ENCODE measurements at regions not wholly inside any gene's neighbourhood (a gene's known extent, or its start where the extent isn't known, plus 50 kb on each side); places are given as distances from the start of the nearest gene placed in this dataset.
"Not testable (repeated sequence)": the region's sequence is repeated elsewhere in the genome, so short reads cannot be mapped to it uniquely, and the experiment has no call there.

DNA sequence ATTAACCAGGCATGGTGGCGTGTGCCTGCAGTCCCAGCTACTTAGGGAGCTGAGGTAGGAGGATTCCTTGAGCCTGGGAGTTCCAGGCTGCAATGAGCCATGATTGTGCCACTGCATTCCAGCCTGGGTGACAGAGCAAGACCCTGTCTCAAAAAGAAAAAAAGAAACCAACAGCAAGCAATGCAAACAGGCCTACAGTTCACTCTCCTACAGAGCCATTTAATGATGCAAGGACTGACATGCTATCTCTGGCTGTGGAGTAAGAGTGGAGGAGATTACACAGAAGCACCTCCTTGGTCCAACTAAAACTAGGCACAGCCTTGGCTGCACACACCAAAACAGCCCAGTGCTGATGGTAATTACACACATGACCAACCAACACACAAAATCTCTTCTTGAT, 127.5 kb upstream of the SOD1 start:
- Mint-ChIP-seq H3K27ac (no peak overlapping the region), H3K9me3 (no peaks in the 10 kb centered on the region), H3K36me3 (ENCODE audit: low read depth) (no peaks in the 10 kb centered on the region), H3K27me3 (no peaks in the 10 kb centered on the region), H3K4me1 (ENCODE audit: low read depth) (peaks cover under 1% of the 10 kb centered on the region), H3K4me3 (no peak overlapping the region)

GRCh38 chr21:31530897-31531705, 128.4 kb upstream of the SOD1 start:
- Mint-ChIP-seq H3K36me3 (ENCODE audit: low read depth) (no peaks in the 10 kb centered on the region), H3K9me3 (no peaks in the 10 kb centered on the region), H3K4me3 (no peak overlapping the region), H3K4me1 (ENCODE audit: low read depth) (peaks cover 6% of the 10 kb centered on the region), H3K27me3 (no peaks in the 10 kb centered on the region), H3K27ac (no peak overlapping the region)

DNA sequence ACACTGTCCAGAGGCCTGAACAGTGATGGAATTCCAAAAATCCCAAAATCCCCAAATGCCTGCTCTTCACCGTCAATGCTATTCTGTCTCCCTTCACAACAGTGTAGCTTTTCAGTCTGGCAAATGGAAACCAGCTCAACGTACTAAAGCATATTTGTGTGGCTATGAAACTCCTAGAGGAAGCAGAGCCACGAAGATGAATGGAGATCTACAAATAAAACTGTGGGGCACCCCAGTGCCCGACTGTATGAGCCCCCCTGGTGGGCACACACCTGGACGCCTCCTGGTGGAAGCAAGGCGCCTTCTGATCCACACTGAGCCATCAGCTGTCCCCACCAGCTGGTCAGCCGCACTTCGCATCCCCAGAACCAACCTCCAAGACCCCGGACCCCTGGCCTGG, 129.1 kb upstream of the SOD1 start:
- Mint-ChIP-seq H3K4me3 (no peak overlapping the region), H3K27ac (no peak overlapping the region), H3K4me1 (ENCODE audit: low read depth) (peaks cover 8% of the 10 kb centered on the region), H3K9me3 (no peaks in the 10 kb centered on the region), H3K36me3 (ENCODE audit: low read depth) (no peaks in the 10 kb centered on the region), H3K27me3 (no peaks in the 10 kb centered on the region)

DNA sequence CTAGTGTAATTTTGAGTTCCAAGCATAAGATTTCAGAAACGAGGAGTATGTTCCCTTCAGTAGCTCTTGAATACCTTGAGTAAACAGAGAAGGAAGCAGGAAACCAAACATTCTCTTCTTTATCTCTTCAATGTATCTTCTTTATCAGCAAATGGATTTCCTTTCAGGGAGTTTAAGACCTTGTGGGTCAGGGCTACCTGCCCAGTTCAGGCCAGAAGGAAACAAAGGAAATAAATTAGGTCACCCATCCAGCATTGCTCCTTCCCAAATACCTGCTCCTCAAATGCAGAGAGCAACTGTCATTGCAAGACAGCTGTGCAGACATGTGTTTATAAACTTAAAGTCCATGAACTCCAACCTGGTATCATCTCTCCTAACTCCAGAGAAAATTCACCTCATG, 130.1 kb upstream of the SOD1 start:
- Mint-ChIP-seq H3K27ac (no peak overlapping the region), H3K27me3 (no peaks in the 10 kb centered on the region), H3K9me3 (no peaks in the 10 kb centered on the region)

DNA sequence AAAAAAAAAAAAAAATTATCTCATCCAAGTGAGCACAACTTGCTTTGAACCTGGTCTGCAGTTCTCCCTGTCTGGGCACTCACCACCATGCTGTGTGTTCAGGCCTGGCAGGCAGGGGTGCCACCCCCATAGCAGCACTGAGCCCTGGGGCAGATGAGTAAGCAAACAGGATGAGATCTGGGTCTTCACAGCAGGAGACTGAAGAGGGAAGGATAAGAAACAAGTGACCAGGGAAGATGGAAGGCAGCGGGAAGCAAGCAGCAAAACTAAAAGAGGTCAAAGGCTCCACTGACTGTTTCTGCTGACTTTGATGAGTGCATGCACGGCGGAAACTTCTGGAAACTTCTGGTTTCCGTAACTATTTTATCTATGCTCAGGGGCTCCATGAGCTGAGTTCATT, 133.5 kb upstream of the SOD1 start:
- H3K36me3 Mint-ChIP-seq (ENCODE audit: low read depth) = no peaks in the 10 kb centered on the region
- no peak overlapping the region for H3K27ac Mint-ChIP-seq
- no peaks in the 10 kb centered on the region for H3K9me3 Mint-ChIP-seq
- peaks cover 8% of the 10 kb centered on the region for H3K4me1 Mint-ChIP-seq (ENCODE audit: low read depth)
- no peaks in the 10 kb centered on the region for H3K27me3 Mint-ChIP-seq
- no peak overlapping the region for H3K4me3 Mint-ChIP-seq

More for the DNA sequence above, 130.1 kb upstream of the SOD1 start:
- H3K4me3 Mint-ChIP-seq = no peak overlapping the region
- peaks cover 8% of the 10 kb centered on the region for H3K4me1 Mint-ChIP-seq (ENCODE audit: low read depth)
- H3K36me3 Mint-ChIP-seq (ENCODE audit: low read depth) = no peaks in the 10 kb centered on the region

DNA sequence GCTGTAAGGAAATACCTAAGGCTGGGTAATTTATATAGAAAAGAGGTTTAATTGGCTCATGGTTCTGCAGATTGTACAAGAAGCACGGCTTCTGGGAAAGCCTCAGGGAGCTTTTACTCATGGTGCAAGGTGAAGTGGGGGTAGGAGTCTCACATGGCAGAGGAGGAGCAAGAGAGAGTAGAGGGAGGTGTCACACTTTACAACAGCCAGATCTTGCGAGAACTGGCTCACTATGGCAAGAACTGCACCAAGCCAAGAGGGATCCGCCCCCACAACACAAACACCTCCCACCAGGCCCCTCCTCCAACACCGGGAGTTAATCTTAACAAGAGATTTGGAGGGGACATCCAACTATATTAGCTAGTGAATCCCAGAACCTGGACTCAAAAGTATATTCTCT, 135.4 kb upstream of the SOD1 start:
- no peaks in the 10 kb centered on the region for H3K36me3 Mint-ChIP-seq (ENCODE audit: low read depth)

DNA sequence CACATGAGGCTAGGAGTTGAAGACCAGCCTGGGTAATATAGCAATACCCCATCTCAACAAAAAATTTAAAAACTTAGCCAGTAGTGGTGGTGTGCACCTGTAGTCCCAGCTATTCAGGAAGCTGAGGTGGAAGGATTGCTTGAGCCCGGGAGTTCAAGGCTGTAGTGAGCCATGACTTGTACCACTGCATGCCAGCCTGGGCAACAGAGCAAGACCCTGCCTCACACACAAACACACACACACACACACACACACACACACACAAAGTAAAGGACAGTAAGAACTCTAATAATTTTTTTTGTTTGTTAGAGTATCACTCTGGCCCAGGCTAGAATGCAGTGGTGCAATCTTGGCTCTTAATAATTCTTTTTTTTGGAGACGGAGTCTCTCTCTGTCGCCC, 138.0 kb upstream of the SOD1 start:
- Mint-ChIP-seq H3K36me3 (ENCODE audit: low read depth) (no peaks in the 10 kb centered on the region), H3K4me3 (no peak overlapping the region), H3K27ac (no peak overlapping the region), H3K4me1 (ENCODE audit: low read depth) (peaks cover 13% of the 10 kb centered on the region), H3K9me3 (no peaks in the 10 kb centered on the region), H3K27me3 (no peaks in the 10 kb centered on the region)

More for the DNA sequence above, 135.4 kb upstream of the SOD1 start:
- Mint-ChIP-seq H3K27ac (no peak overlapping the region), H3K9me3 (no peaks in the 10 kb centered on the region), H3K27me3 (no peaks in the 10 kb centered on the region), H3K4me1 (ENCODE audit: low read depth) (peaks cover 8% of the 10 kb centered on the region), H3K4me3 (no peak overlapping the region)

GRCh38 chr21:31520561-31521098, 138.9 kb upstream of the SOD1 start:
- H3K4me3 Mint-ChIP-seq = no peak overlapping the region
- H3K27me3 Mint-ChIP-seq = no peaks in the 10 kb centered on the region
- H3K36me3 Mint-ChIP-seq (ENCODE audit: low read depth) = no peaks in the 10 kb centered on the region

DNA sequence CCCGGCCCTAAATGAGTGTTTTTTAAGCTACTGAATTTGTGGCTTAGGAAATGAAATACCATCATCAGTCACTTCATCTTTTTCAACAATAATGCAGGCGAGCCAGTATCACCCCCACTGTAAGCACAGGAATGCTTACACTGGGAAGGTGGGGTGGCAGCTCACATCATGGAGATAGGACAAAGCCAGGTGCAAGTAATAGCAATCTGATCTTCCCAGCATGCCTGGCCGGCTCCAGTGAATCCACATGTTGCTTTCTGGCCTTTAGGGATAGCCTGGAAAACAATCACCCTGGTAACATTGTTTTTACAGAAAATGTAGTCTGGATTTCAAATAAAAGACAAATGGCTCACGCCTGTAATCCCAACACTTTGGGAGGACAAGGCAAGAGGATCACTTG, 140.9 kb upstream of the SOD1 start:
- no peaks in the 10 kb centered on the region for H3K36me3 Mint-ChIP-seq (ENCODE audit: low read depth)
- no peaks in the 10 kb centered on the region for H3K9me3 Mint-ChIP-seq
- no peaks in the 10 kb centered on the region for H3K27me3 Mint-ChIP-seq
- no peak overlapping the region for H3K27ac Mint-ChIP-seq
- H3K4me1 Mint-ChIP-seq (ENCODE audit: low read depth) = peaks cover 7% of the 10 kb centered on the region
- H3K4me3 Mint-ChIP-seq = no peak overlapping the region

More at GRCh38 chr21:31520561-31521098, 138.9 kb upstream of the SOD1 start:
- Mint-ChIP-seq H3K4me1 (ENCODE audit: low read depth) (peaks cover 7% of the 10 kb centered on the region), H3K9me3 (no peaks in the 10 kb centered on the region), H3K27ac (no peak overlapping the region)

DNA sequence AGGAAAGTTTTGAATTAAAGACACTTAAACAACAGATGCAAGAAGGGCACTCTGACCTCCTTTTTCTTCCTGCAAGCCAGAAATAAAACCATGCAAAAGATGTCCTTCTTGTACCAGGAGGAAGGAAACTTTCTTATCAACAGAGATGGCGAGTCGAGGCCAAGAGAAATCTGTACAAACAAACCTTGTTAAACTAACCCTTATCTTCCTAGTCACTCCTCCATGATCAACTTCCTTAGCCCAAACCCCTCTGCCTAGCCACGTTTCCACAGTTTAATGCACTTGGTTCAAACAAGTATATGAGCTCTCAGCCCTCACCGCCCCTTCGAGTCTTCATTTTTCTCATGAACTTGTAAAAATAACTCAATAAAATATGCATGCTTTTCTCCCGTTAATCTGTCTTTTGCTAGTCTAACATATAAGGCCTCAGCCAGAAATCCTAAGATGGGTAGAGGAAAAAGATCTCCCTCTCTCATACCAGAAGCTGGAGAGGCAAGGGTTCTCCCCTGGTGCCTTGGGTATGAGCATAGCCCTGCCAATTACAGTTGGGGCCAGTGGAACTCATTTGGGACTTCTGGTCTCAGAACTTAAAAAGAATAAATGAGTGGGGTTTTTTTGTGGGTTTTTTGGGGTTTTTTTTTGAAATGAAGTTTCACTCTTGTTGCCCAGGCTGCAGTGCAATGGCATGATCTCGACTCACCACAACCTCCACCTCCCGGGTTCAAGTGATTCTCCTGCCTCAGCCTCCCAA, 141.7 kb upstream of the SOD1 start:
- Mint-ChIP-seq H3K4me1 (ENCODE audit: low read depth) (peaks cover 7% of the 10 kb centered on the region), H3K27me3 (no peaks in the 10 kb centered on the region), H3K27ac (no peak overlapping the region), H3K4me3 (no peak overlapping the region), H3K36me3 (ENCODE audit: low read depth) (no peaks in the 10 kb centered on the region), H3K9me3 (no peaks in the 10 kb centered on the region)

- no peak overlapping the region for H3K4me3 Mint-ChIP-seq
- H3K36me3 Mint-ChIP-seq (ENCODE audit: low read depth) = no peaks in the 10 kb centered on the region
- H3K27ac Mint-ChIP-seq = no peak overlapping the region
- H3K9me3 Mint-ChIP-seq = no peaks in the 10 kb centered on the region
- H3K4me1 Mint-ChIP-seq (ENCODE audit: low read depth) = peaks cover 8% of the 10 kb centered on the region
- no peaks in the 10 kb centered on the region for H3K27me3 Mint-ChIP-seq
These were observed 144.2 kb upstream of the SOD1 start for GRCh38 chr21:31515253-31515652.

DNA sequence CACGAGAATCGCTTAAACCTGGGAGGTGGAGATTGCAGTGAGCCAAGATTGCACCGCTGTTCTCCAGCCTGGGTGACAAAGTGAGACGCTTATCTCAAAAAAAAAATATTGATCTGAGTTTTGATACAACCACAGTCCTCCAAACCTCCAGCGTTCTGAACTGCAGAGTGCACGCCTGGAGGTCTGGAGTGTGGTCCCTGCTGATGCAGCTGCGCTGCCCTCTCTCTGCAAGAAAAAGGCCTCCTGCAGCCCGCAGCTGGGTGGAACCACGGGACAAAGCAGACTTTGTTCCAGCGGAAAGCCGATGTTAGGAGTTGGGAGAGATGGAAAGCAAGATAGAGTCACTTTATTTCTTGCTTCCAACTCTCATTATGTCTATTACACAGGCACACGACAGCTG, 144.9 kb upstream of the SOD1 start:
- Mint-ChIP-seq H3K36me3 (ENCODE audit: low read depth) (no peaks in the 10 kb centered on the region), H3K27ac (no peak overlapping the region), H3K9me3 (no peaks in the 10 kb centered on the region), H3K27me3 (no peaks in the 10 kb centered on the region), H3K4me3 (no peak overlapping the region), H3K4me1 (ENCODE audit: low read depth) (peaks cover 14% of the 10 kb centered on the region)

DNA sequence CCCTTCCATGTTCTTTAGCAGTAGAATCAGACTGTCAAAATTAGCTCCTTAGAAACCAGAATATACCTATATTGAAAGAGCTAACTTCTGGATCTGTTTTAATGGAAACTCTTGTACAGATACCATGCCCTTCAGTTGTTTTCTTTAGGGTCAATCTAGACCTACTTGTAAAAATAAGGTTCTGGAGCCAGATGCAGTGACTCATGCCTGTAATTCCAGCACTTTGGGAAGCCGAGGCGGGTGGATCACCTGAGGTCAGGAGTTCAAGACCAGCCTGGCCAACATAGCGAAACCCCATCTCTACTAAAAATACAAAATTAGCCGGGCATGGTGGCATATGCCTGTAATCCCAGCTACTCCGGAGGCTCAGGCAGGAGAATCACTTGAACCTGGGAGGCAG, 146.0 kb upstream of the SOD1 start:
- H3K27ac Mint-ChIP-seq; H3K9me3 Mint-ChIP-seq; H3K4me3 Mint-ChIP-seq; H3K36me3 Mint-ChIP-seq (ENCODE audit: low read depth); H3K27me3 Mint-ChIP-seq: not testable (repeated sequence)
- peaks cover 21% of the 10 kb centered on the region for H3K4me1 Mint-ChIP-seq (ENCODE audit: low read depth)

DNA sequence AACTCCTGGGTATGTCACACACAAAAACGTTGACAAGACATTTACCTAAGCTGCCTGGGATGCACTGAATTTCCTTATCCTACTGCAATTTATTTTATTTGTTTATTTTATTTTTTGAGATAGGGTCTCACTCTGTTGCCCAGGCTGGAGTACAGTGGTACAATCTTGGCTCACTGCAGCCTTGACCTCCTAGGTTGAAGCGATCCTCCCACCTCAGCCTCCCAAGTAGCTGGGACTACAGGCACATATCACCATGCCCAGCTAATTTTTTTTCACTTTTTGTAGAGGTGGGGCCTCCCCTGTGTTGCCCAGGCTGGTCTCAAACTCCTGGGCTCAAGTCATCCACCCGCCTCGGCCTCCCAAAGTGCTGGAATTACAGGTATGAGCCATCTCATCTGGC, 147.5 kb upstream of the SOD1 start:
- H3K27me3 Mint-ChIP-seq, H3K4me3 Mint-ChIP-seq: not testable (repeated sequence)

DNA sequence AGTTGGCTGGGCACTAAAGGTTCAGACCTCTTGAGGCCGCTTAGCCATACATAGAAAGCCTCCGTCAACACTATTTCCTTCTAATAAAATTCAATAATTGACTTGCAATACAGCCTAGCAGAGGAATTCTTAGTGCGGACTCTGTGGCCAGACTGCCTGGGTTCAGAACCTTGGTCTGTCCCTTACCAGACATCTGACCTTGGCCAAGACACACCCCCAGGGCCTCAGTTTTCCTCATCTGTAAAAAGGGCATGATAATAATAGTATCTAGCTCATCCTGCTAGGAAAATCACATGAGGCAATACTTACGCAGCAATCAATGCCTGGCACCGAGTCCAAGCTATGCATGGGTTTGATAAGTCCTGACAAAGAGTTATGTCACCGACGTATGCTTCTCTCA, 148.2 kb upstream of the SOD1 start:
- no peak overlapping the region for H3K4me3 Mint-ChIP-seq
- H3K4me1 Mint-ChIP-seq (ENCODE audit: low read depth) = peaks cover 22% of the 10 kb centered on the region
- no peak overlapping the region for H3K27ac Mint-ChIP-seq
- no peaks in the 10 kb centered on the region for H3K36me3 Mint-ChIP-seq (ENCODE audit: low read depth)
- no peaks in the 10 kb centered on the region for H3K9me3 Mint-ChIP-seq
- no peaks in the 10 kb centered on the region for H3K27me3 Mint-ChIP-seq

More for the DNA sequence above, 147.5 kb upstream of the SOD1 start:
- H3K9me3 Mint-ChIP-seq; H3K27ac Mint-ChIP-seq; H3K36me3 Mint-ChIP-seq (ENCODE audit: low read depth): not testable (repeated sequence)
- H3K4me1 Mint-ChIP-seq (ENCODE audit: low read depth) = peaks cover 15% of the 10 kb centered on the region
